Left renal pelvis (tissue), 4 donors: ENCODE measurements at regions not wholly inside any gene's neighbourhood (a gene's known extent, or its start where the extent isn't known, plus 50 kb on each side); places are given as distances from the start of the nearest gene placed in this dataset.

Experiments
- DNase-seq, 4 donors: peaks; one replicate each; pipeline ENCODE4 v3.0.0-alpha.2; 2013; ENCODE audit warnings: low read depth in 4 of 4, low spot score in 3 of 4

GRCh38 chr20:37598575-37599342 lies 71.1 kb upstream of the BLCAP start:
- no peak for DNase-seq

- DNase-seq, result peak in 1 of 4 donors; percentile 27
These were observed 70.4 kb upstream of the BLCAP start for GRCh38 chr20:37598100-37598543.

- DNase-seq, result no peak
These were observed 69.3 kb upstream of the BLCAP start for GRCh38 chr20:37596890-37597536.

- no peak for DNase-seq
These were observed 68.5 kb upstream of the BLCAP start for GRCh38 chr20:37596168-37596567.

GRCh38 chr20:37593710-37594109 lies 66.0 kb upstream of the BLCAP start:
- no peak for DNase-seq

- no peak for DNase-seq
These were observed 63.3 kb upstream of the BLCAP start for GRCh38 chr20:37590938-37591490.

- DNase-seq, result no peak
These were observed 58.4 kb upstream of the BLCAP start for GRCh38 chr20:37586078-37586477.

- no peak for DNase-seq
These were observed 56.6 kb upstream of the BLCAP start for GRCh38 chr20:37584238-37584807.

GRCh38 chr20:37581246-37581645 lies 53.6 kb upstream of the BLCAP start:
- no peak for DNase-seq

- DNase-seq, result no peak
These were observed 52.4 kb upstream of the BLCAP start for GRCh38 chr20:37580069-37580468.

- DNase-seq, result no peak
These were observed 51.4 kb upstream of the BLCAP start for GRCh38 chr20:37579106-37579505.

GRCh38 chr20:37577981-37578380 lies 50.3 kb upstream of the BLCAP start:
- DNase-seq, result no peak
